Endothelial cell of umbilical vein (primary cell): ENCODE measurements at regions not wholly inside any gene's neighbourhood (a gene's known extent, or its start where the extent isn't known, plus 50 kb on each side); places are given as distances from the start of the nearest gene placed in this dataset.

Source experiments
- BruUV-seq: library from RNA; stranded (reverse); fragments of 400-500 nt; replicated peaks from 2 replicates; lab custom pipeline; 2021; lab: Mats Ljungman, UMichigan
- CTCF ChIA-PET: fragments of 300-600, 350-600 bp; sonication (Branson Sonifier 250); formaldehyde crosslinking; loops from one replicate; lab custom pipeline; 2021; ENCODE audit warnings: antibody characterized with exemption, inconsistent platforms; lab: Charles Lee
- POLR2A ChIA-PET: fragments of 300-600, 350-600 bp; sonication (Branson Sonifier 250); formaldehyde crosslinking; loops from one replicate; lab custom pipeline; 2021; ENCODE audit warnings: antibody characterized with exemption, inconsistent platforms; lab: Charles Lee
- DNase-seq: peaks from one replicate; pipeline ENCODE4 v3.0.0-alpha.2; 2011; ENCODE audit warnings: low read depth, low spot score
- FAIRE-seq: peaks from 2 replicates; lab custom pipeline; 2011; peaks lifted over from hg19 to GRCh38; lab: Jason Lieb, UNC
- H2AFZ ChIP-seq: 2 replicates; pipeline ENCODE4 v1.6.0; 2012; ENCODE audit warnings: low read depth, low read length, control low read depth, inconsistent platforms
- H3K27ac ChIP-seq: 2 replicates; pipeline ENCODE4 v1.5.1; 2011; ENCODE audit warnings: low read depth, mild to moderate bottlenecking, control low read depth, low read length, moderate library complexity; ENCODE audit not compliant: insufficient read depth
- H3K27me3 ChIP-seq, 2 experiments: 2 replicates each; pipeline versions ENCODE4 v1.6.0 to v1.6.1; 2011; ENCODE audit warnings: low read length in 2 of 2, mixed read lengths in 1 of 2; ENCODE audit not compliant: control insufficient read depth in 2 of 2, insufficient read depth in 2 of 2
- H3K36me3 ChIP-seq, 2 experiments: 2 replicates in 1 of 2; 3 replicates in 1 of 2; pipeline ENCODE4 v1.5.1; 2011; ENCODE audit warnings: low read length in 2 of 2, mild to moderate bottlenecking in 1 of 2, moderate library complexity in 1 of 2; ENCODE audit not compliant: control insufficient read depth in 2 of 2, insufficient read depth in 2 of 2; ENCODE audit errors: extremely low read depth in 1 of 2
- H3K4me1 ChIP-seq: 3 replicates; pipeline ENCODE4 v1.5.1; 2011; ENCODE audit warnings: mild to moderate bottlenecking, low read length; ENCODE audit not compliant: control insufficient read depth, insufficient read depth; ENCODE audit errors: extremely low read depth
- H3K4me2 ChIP-seq: 2 replicates; pipeline ENCODE4 v1.6.1; 2011; ENCODE audit warnings: low read length, control low read depth, mixed read lengths; ENCODE audit not compliant: insufficient read depth
- H3K4me3 ChIP-seq, 3 experiments: fragments of 200-600 bp in 1 of 3; sonication (generic), shearing (Covaris generic) in 1 of 3; replicated peaks in 1 of 3; 2 replicates each; pipeline ENCODE4 v1.5.1; 2011 to 2016; ENCODE audit warnings: control low read depth in 3 of 3, low read length in 3 of 3, mild to moderate bottlenecking in 2 of 3, inconsistent platforms in 1 of 3, low read depth in 1 of 3, moderate library complexity in 1 of 3; ENCODE audit not compliant: insufficient read depth in 1 of 3
- H3K79me2 ChIP-seq: 2 replicates; pipeline ENCODE4 v1.6.0; 2012; ENCODE audit warnings: low read length, inconsistent platforms; ENCODE audit not compliant: control insufficient read depth, insufficient read depth
- H3K9ac ChIP-seq: replicated peaks from 2 replicates; pipeline ENCODE3; 2011; ENCODE audit warnings: low read length, control low read depth; ENCODE audit not compliant: insufficient read depth; ENCODE audit errors: extremely low read depth
- H3K9me1 ChIP-seq: replicated peaks from 3 replicates; pipeline ENCODE4 v1.6.0; 2011; ENCODE audit warnings: mild to moderate bottlenecking, low read length; ENCODE audit not compliant: control insufficient read depth, insufficient read depth; ENCODE audit errors: extremely low read depth
- H3K9me3 ChIP-seq: replicated peaks from 2 replicates; pipeline ENCODE4 v1.5.1; 2012; ENCODE audit warnings: low read length, inconsistent platforms; ENCODE audit not compliant: control insufficient read depth, insufficient read depth
- H4K20me1 ChIP-seq: replicated peaks from 2 replicates; pipeline ENCODE3; 2011; ENCODE audit warnings: mild to moderate bottlenecking, low read length; ENCODE audit not compliant: control insufficient read depth, insufficient read depth; ENCODE audit errors: extremely low read depth
- EZH2 ChIP-seq: IDR thresholded peaks from 2 replicates; pipeline ENCODE4 v1.6.1; 2012; ENCODE audit warnings: borderline replicate concordance, low read depth, mild to moderate bottlenecking, moderate library complexity, low read length, inconsistent platforms; ENCODE audit not compliant: severe bottlenecking
- FOS ChIP-seq: IDR thresholded peaks from 2 replicates; pipeline ENCODE4 v1.6.1; 2011; ENCODE audit warnings: mild to moderate bottlenecking, low read length, moderate library complexity, borderline replicate concordance; ENCODE audit not compliant: insufficient read depth
- GATA2 ChIP-seq: IDR thresholded peaks from 2 replicates; pipeline ENCODE4 v1.7.0; 2011; ENCODE audit warnings: low read depth, mild to moderate bottlenecking, moderate library complexity, mixed read lengths, low read length; ENCODE audit not compliant: insufficient read length, insufficient read depth
- JUN ChIP-seq: IDR thresholded peaks from 2 replicates; pipeline ENCODE4 v1.6.1; 2011; ENCODE audit warnings: borderline replicate concordance, low read depth; ENCODE audit not compliant: insufficient read length, insufficient read depth
- MYC ChIP-seq: IDR thresholded peaks from one replicate; pipeline ENCODE4 v1.6.1; 2011; ENCODE audit warnings: mild to moderate bottlenecking, low read depth, low read length
- POLR2A ChIP-seq: IDR thresholded peaks from 2 replicates; pipeline ENCODE4 v1.6.1; 2012; ENCODE audit warnings: low read depth, mild to moderate bottlenecking, control low read depth, low read length
- POLR2AphosphoS5 ChIP-seq: IDR thresholded peaks from 2 replicates; pipeline ENCODE4 v1.6.1; 2012; ENCODE audit warnings: low read depth, mild to moderate bottlenecking, control low read depth, low read length, moderate library complexity; ENCODE audit not compliant: insufficient read depth
- dilution Hi-C: fragments of 300-500 bp; cut with MboI; formaldehyde crosslinking; loops from one replicate; pipeline ENCODE4 v1.15.0; 2019; ENCODE audit warnings: low sequenced_read_pairs; ENCODE audit not compliant: extremely low pct_ligation_motif_present
- intact Hi-C: fragments of 100-400 bp; cut with micrococcal nuclease; formaldehyde crosslinking; loops from one replicate; pipeline ENCODE4 v1.10.0; 2022
- TF ChIP-seq, protein P1 (sequence below), 2 donors: IDR thresholded peaks; 1 replicate in 1 of 2; 2 replicates in 1 of 2; pipeline ENCODE4 v1.5.1; 2011; ENCODE audit warnings: low read length in 2 of 2, mild to moderate bottlenecking in 2 of 2, moderate library complexity in 2 of 2, control low read depth in 1 of 2, inconsistent platforms in 1 of 2, low read depth in 1 of 2; ENCODE audit not compliant: insufficient read depth in 1 of 2; ENCODE audit errors: extremely low read depth in 1 of 2
- TF ChIP-seq, protein P2 (sequence below): IDR thresholded peaks from 2 replicates; pipeline ENCODE4 v1.6.1; 2011; ENCODE audit not compliant: insufficient read depth, insufficient read length

DNA sequence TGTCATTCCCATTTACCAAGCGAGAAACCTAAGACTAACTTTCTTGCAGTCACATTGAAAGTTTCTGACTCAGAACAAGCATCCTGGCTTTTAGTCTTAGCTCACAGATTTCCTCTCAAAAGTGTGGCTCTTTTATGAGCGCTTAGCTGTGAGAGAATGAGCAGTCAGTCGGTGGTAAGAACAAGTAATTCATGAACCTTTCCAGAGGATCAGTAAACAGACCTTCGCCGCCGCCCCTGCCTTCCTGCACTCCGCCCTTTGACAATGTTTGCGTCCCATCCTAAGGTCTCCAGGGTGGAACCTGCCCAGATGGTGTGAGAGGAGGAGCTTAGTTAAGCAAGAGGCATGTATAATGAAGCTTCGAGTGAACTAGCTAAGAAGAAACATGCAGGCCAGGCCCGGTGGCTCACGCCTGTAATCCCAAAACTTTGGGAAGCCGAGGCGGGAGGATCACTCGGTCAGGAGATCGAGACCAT, 142.4 kb downstream of the GLUL start:
- ChIA-PET POLR2A (no interaction called here), CTCF (no interaction called here)
- Histone ChIP-seq H3K4me2 (no peak overlapping the region), H3K9ac (no peak overlapping the region), H3K36me3 (no peaks in the 10 kb centered on the region), H3K4me3 (no peak overlapping the region), H3K27me3 (no peaks in the 10 kb centered on the region), H3K9me3 (no peaks in the 10 kb centered on the region), H3K4me1 (no peaks in the 10 kb centered on the region), H3K27ac (no peak overlapping the region), H2AFZ (no peak overlapping the region), H3K9me1 (no peaks in the 10 kb centered on the region), H3K79me2 (no peaks in the 10 kb centered on the region), H4K20me1 (no peaks in the 10 kb centered on the region)
- dilution Hi-C loops (no loop called here), intact Hi-C loops (no loop called here)
- no TSS peak for BruUV-seq
- TF ChIP-seq FOS, result no peak
- no peak for TF ChIP-seq GATA2
- TF ChIP-seq, protein P1, sequence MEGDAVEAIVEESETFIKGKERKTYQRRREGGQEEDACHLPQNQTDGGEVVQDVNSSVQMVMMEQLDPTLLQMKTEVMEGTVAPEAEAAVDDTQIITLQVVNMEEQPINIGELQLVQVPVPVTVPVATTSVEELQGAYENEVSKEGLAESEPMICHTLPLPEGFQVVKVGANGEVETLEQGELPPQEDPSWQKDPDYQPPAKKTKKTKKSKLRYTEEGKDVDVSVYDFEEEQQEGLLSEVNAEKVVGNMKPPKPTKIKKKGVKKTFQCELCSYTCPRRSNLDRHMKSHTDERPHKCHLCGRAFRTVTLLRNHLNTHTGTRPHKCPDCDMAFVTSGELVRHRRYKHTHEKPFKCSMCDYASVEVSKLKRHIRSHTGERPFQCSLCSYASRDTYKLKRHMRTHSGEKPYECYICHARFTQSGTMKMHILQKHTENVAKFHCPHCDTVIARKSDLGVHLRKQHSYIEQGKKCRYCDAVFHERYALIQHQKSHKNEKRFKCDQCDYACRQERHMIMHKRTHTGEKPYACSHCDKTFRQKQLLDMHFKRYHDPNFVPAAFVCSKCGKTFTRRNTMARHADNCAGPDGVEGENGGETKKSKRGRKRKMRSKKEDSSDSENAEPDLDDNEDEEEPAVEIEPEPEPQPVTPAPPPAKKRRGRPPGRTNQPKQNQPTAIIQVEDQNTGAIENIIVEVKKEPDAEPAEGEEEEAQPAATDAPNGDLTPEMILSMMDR (IDR thresholded peaks at IDR 0.05; ENCODE audit: extremely low read depth in 1 of 2, insufficient read depth in 1 of 2, low read depth in 1 of 2, low read length in 2 of 2), result no peak
- TF ChIP-seq POLR2AphosphoS5, result no peak
- DNase-seq (no peak), FAIRE-seq (no peak)

DNA sequence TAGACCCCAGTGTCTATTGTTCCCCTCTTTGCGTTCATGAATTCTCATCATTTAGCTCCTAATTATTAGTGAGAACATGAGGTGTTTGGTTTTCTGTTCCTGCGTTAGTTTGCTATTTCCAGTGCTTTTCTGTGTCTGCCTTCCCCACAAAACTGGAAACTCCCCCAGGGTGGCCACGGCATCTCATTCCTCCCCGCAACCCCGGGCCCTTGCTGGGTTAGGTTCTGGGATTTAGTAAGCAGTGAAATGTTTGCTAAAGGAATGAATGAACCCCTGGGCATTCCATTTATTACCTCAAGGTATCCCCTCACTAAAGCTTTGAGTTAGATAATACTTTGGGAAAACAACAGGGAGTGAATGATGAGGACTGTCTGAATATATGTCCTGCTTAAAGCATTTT, 142.9 kb downstream of the GLUL start:
- H3K4me3 ChIP-seq, result no peak overlapping the region
- FAIRE-seq (no peak), DNase-seq (no peak)
- H3K4me2 ChIP-seq, result no peak overlapping the region
- H3K9ac ChIP-seq, result no peak overlapping the region
- H2AFZ ChIP-seq, result no peak overlapping the region
- dilution Hi-C loops, result no loop called here
- H3K79me2 ChIP-seq, result no peaks in the 10 kb centered on the region
- H3K9me3 ChIP-seq, result no peaks in the 10 kb centered on the region
- ChIA-PET POLR2A (no interaction called here), CTCF (no interaction called here)
- no peaks in the 10 kb centered on the region for H4K20me1 ChIP-seq
- no peak for TF ChIP-seq POLR2AphosphoS5
- no peak for TF ChIP-seq POLR2A
- TF ChIP-seq JUN, result no peak
- TF ChIP-seq FOS, result no peak
- no peak for TF ChIP-seq GATA2
- TF ChIP-seq, protein P2, sequence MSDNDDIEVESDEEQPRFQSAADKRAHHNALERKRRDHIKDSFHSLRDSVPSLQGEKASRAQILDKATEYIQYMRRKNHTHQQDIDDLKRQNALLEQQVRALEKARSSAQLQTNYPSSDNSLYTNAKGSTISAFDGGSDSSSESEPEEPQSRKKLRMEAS, result no peak
- TF ChIP-seq EZH2, result no peak
- TF ChIP-seq, protein P1 (IDR thresholded peaks at IDR 0.05; ENCODE audit: extremely low read depth in 1 of 2, insufficient read depth in 1 of 2, low read depth in 1 of 2, low read length in 2 of 2), result no peak
- no peak for TF ChIP-seq MYC
- no peaks in the 10 kb centered on the region for H3K27me3 ChIP-seq
- no peaks in the 10 kb centered on the region for H3K4me1 ChIP-seq
- intact Hi-C loops, result no loop called here
- no peaks in the 10 kb centered on the region for H3K9me1 ChIP-seq
- BruUV-seq, result no TSS peak
- H3K36me3 ChIP-seq, result no peaks in the 10 kb centered on the region
- H3K27ac ChIP-seq, result no peak overlapping the region
